NCI-H2227 (cell line): ENCODE measurements at regions not wholly inside any gene's neighbourhood (a gene's known extent, or its start where the extent isn't known, plus 50 kb on each side); places are given as distances from the start of the nearest gene placed in this dataset.

Experiments used
- DNase-seq: peaks from one replicate; lab custom pipeline; 2025; ENCODE audit not compliant: unreplicated experiment; lab: John Stamatoyannopoulos, UW

DNA sequence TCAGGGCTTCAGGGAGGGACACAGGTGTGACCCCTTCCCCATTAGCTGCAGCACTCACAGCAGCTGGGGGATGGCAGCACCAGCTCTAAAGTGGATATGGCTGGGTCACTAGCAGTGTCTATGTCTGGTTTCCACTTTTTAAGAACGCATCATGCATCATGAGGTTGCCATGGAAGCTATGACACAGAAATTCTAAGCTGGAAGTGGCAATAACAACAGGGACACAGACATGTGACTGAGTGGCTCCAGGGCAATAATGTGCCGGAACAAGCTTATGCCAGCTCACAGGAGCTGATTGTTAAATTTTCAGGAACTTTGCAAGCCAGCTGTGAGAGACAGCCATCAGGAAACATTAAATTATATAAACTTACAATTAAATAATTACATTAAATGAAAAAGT, 51.2 kb upstream of the NFASC start:
- DNase-seq, result peak; percentile 51
